ENCODE measurements at regions not wholly inside any gene's neighbourhood (a gene's known extent, or its start where the extent isn't known, plus 50 kb on each side); places are given as distances from the start of the nearest gene placed in this dataset.

GRCh38 chr20:8983478-8984345, 85.2 kb upstream of the PLCB4 start:
- TF ChIP-seq CTCF (conservative IDR thresholded peaks at IDR 0.05; ENCODE audit: low read depth, low read length) (no peak), EZH2 (IDR thresholded peaks at IDR 0.05; ENCODE audit: borderline replicate concordance, low read depth, low read length, poor library complexity, severe bottlenecking) (no peak)
